Endodermal cell (in vitro differentiated cells): ENCODE measurements at regions not wholly inside any gene's neighbourhood (a gene's known extent, or its start where the extent isn't known, plus 50 kb on each side); places are given as distances from the start of the nearest gene placed in this dataset.

Experiments
- DNase-seq: peaks from one replicate; pipeline ENCODE4 v3.0.0-alpha.2; 2017
- H3K27ac ChIP-seq: 2 replicates; pipeline ENCODE4 v1.5.1; 2013; ENCODE audit warnings: mild to moderate bottlenecking, low read depth, low read length, moderate library complexity
- H3K27me3 ChIP-seq: 2 replicates; pipeline ENCODE4 v1.6.1; 2013; ENCODE audit warnings: mild to moderate bottlenecking, low read length, moderate library complexity; ENCODE audit not compliant: insufficient read depth, control insufficient read depth, poor library complexity, severe bottlenecking
- H3K36me3 ChIP-seq: 2 replicates; pipeline ENCODE4 v1.7.0; 2013; ENCODE audit warnings: mild to moderate bottlenecking, low read length, moderate library complexity; ENCODE audit not compliant: control insufficient read depth, insufficient read depth
- H3K4me1 ChIP-seq: one replicate; pipeline ENCODE4 v1.7.0; 2013; ENCODE audit warnings: low read length; ENCODE audit not compliant: control insufficient read depth, insufficient read depth
- H3K4me3 ChIP-seq: 2 replicates; pipeline ENCODE4 v1.5.1; 2013; ENCODE audit warnings: mild to moderate bottlenecking, low read length, moderate library complexity
- H3K9ac ChIP-seq: 2 replicates; pipeline ENCODE4 v1.6.1; 2013; ENCODE audit warnings: mild to moderate bottlenecking, low read length, moderate library complexity; ENCODE audit not compliant: poor library complexity, severe bottlenecking; ENCODE audit errors: extremely low read depth
- H3K9me3 ChIP-seq: 2 replicates; pipeline ENCODE4 v1.6.1; 2013; ENCODE audit warnings: mild to moderate bottlenecking, low read length, moderate library complexity; ENCODE audit not compliant: control insufficient read depth
- H3K27ac Mint-ChIP-seq: 2 replicates; pipeline ENCODE4 v1.8.0; 2020; ENCODE audit warnings: mixed read lengths
- H3K27me3 Mint-ChIP-seq: 2 replicates; pipeline ENCODE4 v1.8.0; 2021; ENCODE audit warnings: mild to moderate bottlenecking, mixed read lengths; ENCODE audit not compliant: insufficient read depth
- H3K36me3 Mint-ChIP-seq: 2 replicates; pipeline ENCODE4 v1.8.0; 2020; ENCODE audit warnings: low read depth, mixed read lengths
- H3K4me1 Mint-ChIP-seq: 2 replicates; pipeline ENCODE4 v1.8.0; 2020; ENCODE audit warnings: mixed read lengths
- H3K4me3 Mint-ChIP-seq: 2 replicates; pipeline ENCODE4 v1.8.0; 2020; ENCODE audit warnings: mild to moderate bottlenecking, moderate library complexity, mixed read lengths
- H3K9me3 Mint-ChIP-seq: 2 replicates; pipeline ENCODE4 v1.8.0; 2020; ENCODE audit warnings: mild to moderate bottlenecking, mixed read lengths
- CTCF ChIP-seq: fragments of 200-600 bp; sonication (generic); conservative IDR thresholded peaks from 2 replicates; pipeline ENCODE4 v1.5.0; 2021; ENCODE audit warnings: antibody characterized with exemption, mild to moderate bottlenecking
- WGBS, 2 experiments: methylation state at CpG; one replicate each; pipeline versions ENCODE4 v1.1.5 to v1.1.7; 2013; ENCODE audit warnings: missing lambda C conversion rate in 2 of 2, mixed read lengths in 1 of 2; ENCODE audit not compliant: insufficient coverage in 1 of 2, insufficient read length in 1 of 2; 5-methylcytosine and 5-hydroxymethylcytosine counted together

GRCh38 chr3:22040150-22040549, 289.1 kb upstream of the ZNF385D start:
- Histone ChIP-seq H3K4me1 (no peaks in the 10 kb centered on the region), H3K36me3 (no peaks in the 10 kb centered on the region), H3K27ac (no peak overlapping the region), H3K9me3 (no peaks in the 10 kb centered on the region), H3K9ac (no peak overlapping the region), H3K27me3 (no peaks in the 10 kb centered on the region), H3K4me3 (no peak overlapping the region)
- no peak for TF ChIP-seq CTCF
- no peaks in the 10 kb centered on the region for H3K36me3 Mint-ChIP-seq
- DNase-seq = no peak
- H3K27ac Mint-ChIP-seq = no peak overlapping the region
- no peaks in the 10 kb centered on the region for H3K27me3 Mint-ChIP-seq
- 100% methylated on average over 1 of the region's 1 CpG; no CpG with 5 or more reads in 1 of the 2 experiments for WGBS, 2 experiments
- H3K4me3 Mint-ChIP-seq = no peak overlapping the region
- peaks cover 8% of the 10 kb centered on the region for H3K4me1 Mint-ChIP-seq
- H3K9me3 Mint-ChIP-seq = no peaks in the 10 kb centered on the region

GRCh38 chr3:22045882-22046281, 294.9 kb upstream of the ZNF385D start:
- Histone ChIP-seq H3K27me3 (no peaks in the 10 kb centered on the region), H3K36me3 (no peaks in the 10 kb centered on the region), H3K4me3 (no peak overlapping the region), H3K4me1 (no peaks in the 10 kb centered on the region), H3K27ac (no peak overlapping the region), H3K9ac (no peak overlapping the region), H3K9me3 (no peaks in the 10 kb centered on the region)
- Mint-ChIP-seq H3K4me3 (no peak overlapping the region), H3K36me3 (no peaks in the 10 kb centered on the region), H3K9me3 (peaks cover 2% of the 10 kb centered on the region), H3K27ac (no peak overlapping the region), H3K27me3 (no peaks in the 10 kb centered on the region), H3K4me1 (peaks cover 4% of the 10 kb centered on the region)
- 87% methylated on average over 1 of the region's 1 CpG; no CpG with 5 or more reads in 1 of the 2 experiments for WGBS, 2 experiments
- TF ChIP-seq CTCF = no peak
- DNase-seq = no peak

- no peaks in the 10 kb centered on the region for H3K36me3 Mint-ChIP-seq
- Histone ChIP-seq H3K9ac (no peak overlapping the region), H3K27me3 (no peaks in the 10 kb centered on the region), H3K4me1 (no peaks in the 10 kb centered on the region), H3K9me3 (no peaks in the 10 kb centered on the region), H3K4me3 (no peak overlapping the region), H3K36me3 (no peaks in the 10 kb centered on the region), H3K27ac (no peak overlapping the region)
- no peaks in the 10 kb centered on the region for H3K27me3 Mint-ChIP-seq
- no peaks in the 10 kb centered on the region for H3K9me3 Mint-ChIP-seq
- no peak overlapping the region for H3K4me3 Mint-ChIP-seq
- H3K27ac Mint-ChIP-seq = no peak overlapping the region
- peaks cover 4% of the 10 kb centered on the region for H3K4me1 Mint-ChIP-seq
- DNase-seq = no peak
- TF ChIP-seq CTCF = no peak
- whole genome bisulfite sequencing, 2 experiments = 85 to 91% methylated on average over 2 to 3 of the region's 3 CpGs
Measured at GRCh38 chr3:22063500-22063899, 312.5 kb upstream of the ZNF385D start.
